Breast epithelium (tissue), 3 donors: ENCODE measurements at regions not wholly inside any gene's neighbourhood (a gene's known extent, or its start where the extent isn't known, plus 50 kb on each side); places are given as distances from the start of the nearest gene placed in this dataset.
"Not testable (repeated sequence)": the region's sequence is repeated elsewhere in the genome, so short reads cannot be mapped to it uniquely, and the experiment has no call there.

ENCODE experiments used
- POLR2AphosphoS5 ChIP-seq, 3 donors: sonication (generic); formaldehyde crosslinking; IDR thresholded peaks; one replicate each; pipeline ENCODE4 v1.6.1; 2017; ENCODE audit warnings: antibody characterized with exemption in 3 of 3
- TF ChIP-seq, protein P1 (sequence below), 3 donors: fragments of 450-650 bp; IDR thresholded peaks; one replicate each; pipeline ENCODE4 v1.5.1; 2016 to 2017; ENCODE audit warnings: antibody characterized with exemption in 3 of 3, mild to moderate bottlenecking in 3 of 3, moderate library complexity in 3 of 3

- TF ChIP-seq POLR2AphosphoS5 (IDR thresholded peaks at IDR 0.05), result not testable (repeated sequence)
- TF ChIP-seq, protein P1, sequence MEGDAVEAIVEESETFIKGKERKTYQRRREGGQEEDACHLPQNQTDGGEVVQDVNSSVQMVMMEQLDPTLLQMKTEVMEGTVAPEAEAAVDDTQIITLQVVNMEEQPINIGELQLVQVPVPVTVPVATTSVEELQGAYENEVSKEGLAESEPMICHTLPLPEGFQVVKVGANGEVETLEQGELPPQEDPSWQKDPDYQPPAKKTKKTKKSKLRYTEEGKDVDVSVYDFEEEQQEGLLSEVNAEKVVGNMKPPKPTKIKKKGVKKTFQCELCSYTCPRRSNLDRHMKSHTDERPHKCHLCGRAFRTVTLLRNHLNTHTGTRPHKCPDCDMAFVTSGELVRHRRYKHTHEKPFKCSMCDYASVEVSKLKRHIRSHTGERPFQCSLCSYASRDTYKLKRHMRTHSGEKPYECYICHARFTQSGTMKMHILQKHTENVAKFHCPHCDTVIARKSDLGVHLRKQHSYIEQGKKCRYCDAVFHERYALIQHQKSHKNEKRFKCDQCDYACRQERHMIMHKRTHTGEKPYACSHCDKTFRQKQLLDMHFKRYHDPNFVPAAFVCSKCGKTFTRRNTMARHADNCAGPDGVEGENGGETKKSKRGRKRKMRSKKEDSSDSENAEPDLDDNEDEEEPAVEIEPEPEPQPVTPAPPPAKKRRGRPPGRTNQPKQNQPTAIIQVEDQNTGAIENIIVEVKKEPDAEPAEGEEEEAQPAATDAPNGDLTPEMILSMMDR (IDR thresholded peaks at IDR 0.05), result not testable (repeated sequence)
Measured at GRCh38 chr17:13150738-13151137, 132.9 kb upstream of the ELAC2 start.
